ENCODE measurements at regions not wholly inside any gene's neighbourhood (a gene's known extent, or its start where the extent isn't known, plus 50 kb on each side); places are given as distances from the start of the nearest gene placed in this dataset.

- TF ChIP-seq EP300 (IDR thresholded peaks at IDR 0.05; ENCODE audit: borderline replicate concordance in 1 of 2, low read depth in 1 of 2, low read length in 1 of 2), result no peak
- TF ChIP-seq RAD21 (IDR thresholded peaks at IDR 0.05; ENCODE audit: low read length), result no peak
- no peak for TF ChIP-seq PBX3 (IDR thresholded peaks at IDR 0.05)
- TF ChIP-seq EZH2phosphoT487 (IDR thresholded peaks at IDR 0.05; ENCODE audit: borderline replicate concordance, low read depth), result no peak
- no peak for TF ChIP-seq CTCF (IDR thresholded peaks at IDR 0.05)
- no peak for TF ChIP-seq GATA2 (CRISPR knock-in tag; IDR thresholded peaks at IDR 0.05)
- TF ChIP-seq RCOR1 (IDR thresholded peaks at IDR 0.05; ENCODE audit: low read length), result no peak
- no peak for TF ChIP-seq FOSL2 (IDR thresholded peaks at IDR 0.05; ENCODE audit: borderline replicate concordance, low read depth)
- TF ChIP-seq RFX5 (IDR thresholded peaks at IDR 0.05; ENCODE audit: low read length), result no peak
- TF ChIP-seq FOXM1 (IDR thresholded peaks at IDR 0.05; ENCODE audit: low read depth), result no peak
- TF ChIP-seq REST (IDR thresholded peaks at IDR 0.05; ENCODE audit: low read depth, low read length), result no peak
Observed at GRCh38 chr21:41052820-41053555, 115.0 kb upstream of the BACE2 start.

All from SK-N-SH (cell line).